ENCODE measurements at regions not wholly inside any gene's neighbourhood (a gene's known extent, or its start where the extent isn't known, plus 50 kb on each side); places are given as distances from the start of the nearest gene placed in this dataset.

GRCh38 chr18:42510540-42510939, 555.5 kb downstream of the PIK3C3 start:
- no peaks in the 10 kb centered on the region for H3K79me2 ChIP-seq (ENCODE audit: control insufficient read depth, insufficient read depth, low read length)
- no peaks in the 10 kb centered on the region for H3K9me3 ChIP-seq (ENCODE audit: control insufficient read depth, low read depth, low read length)
- H3K36me3 ChIP-seq (ENCODE audit: control insufficient read depth in 2 of 2, extremely low read depth in 1 of 2, insufficient read depth in 2 of 2, low read length in 2 of 2), result no peaks in the 10 kb centered on the region
- no peak overlapping the region for H3K27ac ChIP-seq (ENCODE audit: control insufficient read depth, insufficient read depth, low read length)
- H3K9me1 ChIP-seq (ENCODE audit: control insufficient read depth, extremely low read depth, insufficient read depth, low read length), result no peaks in the 10 kb centered on the region
- no peak overlapping the region for H3K4me3 ChIP-seq (ENCODE audit: control insufficient read depth in 2 of 3, extremely low read depth in 1 of 3, insufficient read depth in 2 of 3, low read depth in 1 of 3, low read length in 3 of 3)
- no peaks in the 10 kb centered on the region for H3K4me1 ChIP-seq (ENCODE audit: control insufficient read depth, extremely low read depth, insufficient read depth, low read length)
- no peak overlapping the region for H3K9ac ChIP-seq (ENCODE audit: control insufficient read depth, extremely low read depth, insufficient read depth, low read length)
- no peak for DNase-seq (ENCODE audit: low read depth, low spot score)
- no peaks in the 10 kb centered on the region for H4K20me1 ChIP-seq (ENCODE audit: control insufficient read depth, extremely low read depth, insufficient read depth, low read length)
- TF ChIP-seq CTCF (optimal IDR thresholded peaks at IDR 0.05 in 1 of 3, IDR thresholded peaks at IDR 0.05 in 1 of 3, conservative IDR thresholded peaks at IDR 0.05 in 1 of 3; ENCODE audit: extremely low read depth in 1 of 3, insufficient read depth in 2 of 3, low read length in 3 of 3) (no peak), EZH2 (IDR thresholded peaks at IDR 0.05; ENCODE audit: low read length) (no peak)
- no peak overlapping the region for H2AFZ ChIP-seq (ENCODE audit: control insufficient read depth, low read length)
- no peak for FAIRE-seq
- dilution Hi-C loops (cut with MboI; ENCODE audit: extremely low pct_ligation_motif_present, low sequenced_read_pairs), result no loop called here
- H3K4me2 ChIP-seq (ENCODE audit: control insufficient read depth, extremely low read depth, insufficient read depth, low read depth, low read length), result no peak overlapping the region
- H3K27me3 ChIP-seq (ENCODE audit: control insufficient read depth, extremely low read depth, insufficient read depth, low read length), result no peaks in the 10 kb centered on the region

GRCh38 chr18:42513441-42513840, 558.4 kb downstream of the PIK3C3 start:
- Histone ChIP-seq H3K27ac (ENCODE audit: control insufficient read depth, insufficient read depth, low read length) (no peak overlapping the region), H3K9me1 (ENCODE audit: control insufficient read depth, extremely low read depth, insufficient read depth, low read length) (no peaks in the 10 kb centered on the region), H2AFZ (ENCODE audit: control insufficient read depth, low read length) (no peak overlapping the region), H4K20me1 (ENCODE audit: control insufficient read depth, extremely low read depth, insufficient read depth, low read length) (no peaks in the 10 kb centered on the region), H3K27me3 (ENCODE audit: control insufficient read depth, extremely low read depth, insufficient read depth, low read length) (no peaks in the 10 kb centered on the region), H3K9ac (ENCODE audit: control insufficient read depth, extremely low read depth, insufficient read depth, low read length) (no peak overlapping the region), H3K4me3 (ENCODE audit: control insufficient read depth in 2 of 3, extremely low read depth in 1 of 3, insufficient read depth in 2 of 3, low read depth in 1 of 3, low read length in 3 of 3) (no peak overlapping the region), H3K4me1 (ENCODE audit: control insufficient read depth, extremely low read depth, insufficient read depth, low read length) (no peaks in the 10 kb centered on the region), H3K79me2 (ENCODE audit: control insufficient read depth, insufficient read depth, low read length) (no peaks in the 10 kb centered on the region), H3K9me3 (ENCODE audit: control insufficient read depth, low read depth, low read length) (no peaks in the 10 kb centered on the region), H3K4me2 (ENCODE audit: control insufficient read depth, extremely low read depth, insufficient read depth, low read depth, low read length) (no peak overlapping the region), H3K36me3 (ENCODE audit: control insufficient read depth in 2 of 2, extremely low read depth in 1 of 2, insufficient read depth in 2 of 2, low read length in 2 of 2) (no peaks in the 10 kb centered on the region)
- TF ChIP-seq EZH2 (IDR thresholded peaks at IDR 0.05; ENCODE audit: low read length), result no peak
- no peak for TF ChIP-seq CTCF (optimal IDR thresholded peaks at IDR 0.05 in 1 of 3, IDR thresholded peaks at IDR 0.05 in 1 of 3, conservative IDR thresholded peaks at IDR 0.05 in 1 of 3; ENCODE audit: extremely low read depth in 1 of 3, insufficient read depth in 2 of 3, low read length in 3 of 3)
- dilution Hi-C loops (cut with MboI; ENCODE audit: extremely low pct_ligation_motif_present, low sequenced_read_pairs), result no loop called here
- no peak for FAIRE-seq
- no peak for DNase-seq (ENCODE audit: low read depth, low spot score)
